MCF 10A (cell line): ENCODE measurements at regions not wholly inside any gene's neighbourhood (a gene's known extent, or its start where the extent isn't known, plus 50 kb on each side); places are given as distances from the start of the nearest gene placed in this dataset.

ENCODE experiments used
- BruUV-seq: library from RNA; stranded (reverse); fragments of 400-500 nt; replicated peaks from 2 replicates; lab custom pipeline; 2021; lab: Mats Ljungman, UMichigan
- CTCF ChIA-PET: fragments of 300-600 bp; sonication (Branson Sonifier 250); formaldehyde crosslinking; extraction: SDS; loops from one replicate; lab custom pipeline; 2021; ENCODE audit warnings: antibody characterized with exemption, inconsistent platforms; lab: Yijun Ruan, JAX
- POLR2A ChIA-PET: fragments of 300-600, 350-650 bp; sonication (Branson Sonifier 250); formaldehyde crosslinking; extraction: SDS; loops from one replicate; lab custom pipeline; 2020; ENCODE audit warnings: antibody characterized with exemption, inconsistent platforms; lab: Yijun Ruan, JAX
- DNase-seq: peaks from one replicate; pipeline ENCODE4 v3.0.0-alpha.2; 2018; ENCODE audit not compliant: unreplicated experiment
- H3K27ac Mint-ChIP-seq: one replicate; pipeline ENCODE4 v1.8.0; 2022; ENCODE audit warnings: mild to moderate bottlenecking, low read depth, mixed read lengths; ENCODE audit not compliant: unreplicated experiment
- H3K27me3 Mint-ChIP-seq: one replicate; pipeline ENCODE4 v1.8.0; 2022; ENCODE audit warnings: mixed read lengths; ENCODE audit not compliant: insufficient read depth, unreplicated experiment
- H3K36me3 Mint-ChIP-seq: one replicate; pipeline ENCODE4 v1.8.0; 2022; ENCODE audit warnings: mild to moderate bottlenecking, moderate library complexity, mixed read lengths; ENCODE audit not compliant: insufficient read depth, unreplicated experiment
- H3K4me1 Mint-ChIP-seq: one replicate; pipeline ENCODE4 v1.8.0; 2022; ENCODE audit warnings: mixed read lengths; ENCODE audit not compliant: insufficient read depth, unreplicated experiment
- H3K4me3 Mint-ChIP-seq: one replicate; pipeline ENCODE4 v1.8.0; 2022; ENCODE audit warnings: mild to moderate bottlenecking, moderate library complexity, mixed read lengths; ENCODE audit not compliant: unreplicated experiment
- H3K9me3 Mint-ChIP-seq: one replicate; pipeline ENCODE4 v1.8.0; 2022; ENCODE audit warnings: mixed read lengths; ENCODE audit not compliant: unreplicated experiment
- intact Hi-C: fragments of 100-400 bp; cut with micrococcal nuclease; formaldehyde crosslinking; loops from 2 replicates; pipeline ENCODE4 v1.14.1; 2022
- TF ChIP-seq, protein P1 (sequence below): fragments of 200-600 bp; IDR thresholded peaks from one replicate; pipeline ENCODE4 v1.8.0; 2022; ENCODE audit warnings: antibody characterized with exemption, mild to moderate bottlenecking; ENCODE audit not compliant: unreplicated experiment

DNA sequence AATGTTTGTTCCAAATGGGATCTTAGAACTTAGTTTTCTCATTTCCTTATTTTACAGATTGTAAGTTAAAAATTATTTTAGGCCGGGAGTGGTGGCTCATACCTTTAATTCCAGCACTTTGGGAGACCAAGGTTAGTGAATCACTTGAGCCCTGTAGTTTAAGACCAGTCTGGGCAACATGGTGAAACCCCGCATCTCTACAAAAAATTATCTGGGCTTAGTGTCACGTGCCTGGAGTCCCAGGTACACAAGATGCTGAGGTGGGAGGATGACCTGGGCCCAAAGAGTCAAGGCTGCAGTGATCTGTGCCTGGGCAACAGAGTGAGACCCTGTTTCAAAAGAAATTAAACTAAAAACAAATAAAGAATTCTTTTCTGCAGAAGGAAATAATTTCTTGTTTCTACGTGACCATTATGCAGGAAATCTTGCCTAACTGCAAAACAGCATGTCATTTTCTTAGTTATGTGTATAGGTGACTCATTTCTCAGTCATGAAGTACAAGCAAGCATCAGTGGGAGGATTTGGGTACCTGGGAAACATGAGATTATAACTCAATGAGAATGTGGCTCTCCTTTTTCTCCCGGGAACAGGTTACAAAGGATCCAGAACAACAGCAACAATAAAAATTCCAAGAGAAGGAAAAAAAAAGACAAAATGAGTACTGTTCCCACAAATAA lies 375.1 kb upstream of the ST8SIA4 start:
- TF ChIP-seq, protein P1, sequence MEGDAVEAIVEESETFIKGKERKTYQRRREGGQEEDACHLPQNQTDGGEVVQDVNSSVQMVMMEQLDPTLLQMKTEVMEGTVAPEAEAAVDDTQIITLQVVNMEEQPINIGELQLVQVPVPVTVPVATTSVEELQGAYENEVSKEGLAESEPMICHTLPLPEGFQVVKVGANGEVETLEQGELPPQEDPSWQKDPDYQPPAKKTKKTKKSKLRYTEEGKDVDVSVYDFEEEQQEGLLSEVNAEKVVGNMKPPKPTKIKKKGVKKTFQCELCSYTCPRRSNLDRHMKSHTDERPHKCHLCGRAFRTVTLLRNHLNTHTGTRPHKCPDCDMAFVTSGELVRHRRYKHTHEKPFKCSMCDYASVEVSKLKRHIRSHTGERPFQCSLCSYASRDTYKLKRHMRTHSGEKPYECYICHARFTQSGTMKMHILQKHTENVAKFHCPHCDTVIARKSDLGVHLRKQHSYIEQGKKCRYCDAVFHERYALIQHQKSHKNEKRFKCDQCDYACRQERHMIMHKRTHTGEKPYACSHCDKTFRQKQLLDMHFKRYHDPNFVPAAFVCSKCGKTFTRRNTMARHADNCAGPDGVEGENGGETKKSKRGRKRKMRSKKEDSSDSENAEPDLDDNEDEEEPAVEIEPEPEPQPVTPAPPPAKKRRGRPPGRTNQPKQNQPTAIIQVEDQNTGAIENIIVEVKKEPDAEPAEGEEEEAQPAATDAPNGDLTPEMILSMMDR, result no peak
- H3K27ac Mint-ChIP-seq, result peak overlapping the region; percentile 11
- H3K27me3 Mint-ChIP-seq, result no peaks in the 10 kb centered on the region
- ChIA-PET POLR2A (no interaction called here), CTCF (no interaction called here)
- peak; percentile 55 for DNase-seq
- intact Hi-C loops, result no loop called here
- no TSS peak for BruUV-seq
- no peaks in the 10 kb centered on the region for H3K9me3 Mint-ChIP-seq
- no peaks in the 10 kb centered on the region for H3K36me3 Mint-ChIP-seq
- H3K4me3 Mint-ChIP-seq, result no peak overlapping the region
- no peaks in the 10 kb centered on the region for H3K4me1 Mint-ChIP-seq

DNA sequence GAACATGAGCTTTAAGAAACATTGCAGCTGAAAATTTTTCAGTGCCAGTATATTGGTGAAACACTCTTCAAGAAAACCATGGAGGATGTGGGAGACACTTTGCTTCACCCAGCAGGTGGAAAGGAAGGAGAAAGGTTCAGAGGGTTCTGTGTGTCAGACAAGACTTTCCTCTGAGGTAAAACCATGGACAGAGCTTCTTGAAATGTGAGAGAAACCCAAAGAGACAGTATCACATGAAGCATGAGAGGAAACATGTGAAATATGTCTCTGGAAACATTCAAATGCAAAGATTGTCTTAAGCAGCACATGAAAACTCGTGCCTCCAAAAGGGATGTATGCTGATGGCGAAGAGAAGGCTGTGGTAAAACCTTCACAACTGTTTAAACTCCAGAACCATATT lies 368.9 kb upstream of the ST8SIA4 start:
- no peaks in the 10 kb centered on the region for H3K4me1 Mint-ChIP-seq

DNA sequence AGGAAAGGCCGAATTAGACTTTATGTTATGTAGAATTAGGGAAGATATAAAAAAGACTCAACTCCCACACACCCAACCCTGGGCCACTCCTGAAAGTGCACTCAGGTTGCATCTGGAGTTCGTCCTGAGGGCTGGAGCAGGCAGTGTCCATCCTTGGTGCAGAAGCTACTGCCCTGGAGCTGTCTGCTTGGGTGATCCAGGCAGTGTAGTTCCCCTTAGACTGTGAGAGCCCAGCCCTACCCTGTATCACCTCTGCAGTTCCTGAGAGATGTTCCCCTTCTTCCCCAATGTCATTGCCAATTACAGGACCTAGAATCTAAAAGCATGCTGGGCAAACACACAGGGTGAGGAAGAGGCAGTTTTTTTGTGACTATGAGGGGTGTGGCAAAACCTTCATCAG lies 368.3 kb upstream of the ST8SIA4 start:
- no peak for DNase-seq
- no peak overlapping the region for H3K4me3 Mint-ChIP-seq
- H3K27ac Mint-ChIP-seq, result no peak overlapping the region
- H3K9me3 Mint-ChIP-seq, result no peaks in the 10 kb centered on the region
- CTCF ChIA-PET, result interaction anchor here (0.6 kb wide), 1 partner anchor 106 kb away, joined by 5 read pairs; no protein-coding TSS in a partner anchor
- POLR2A ChIA-PET, result no interaction called here
- no peaks in the 10 kb centered on the region for H3K4me1 Mint-ChIP-seq
- intact Hi-C loops, result no loop called here
- TF ChIP-seq, protein P1, result no peak
- no peaks in the 10 kb centered on the region for H3K27me3 Mint-ChIP-seq
- no TSS peak for BruUV-seq
- no peaks in the 10 kb centered on the region for H3K36me3 Mint-ChIP-seq

More for the DNA sequence above, 368.9 kb upstream of the ST8SIA4 start:
- no TSS peak for BruUV-seq
- ChIA-PET POLR2A (no interaction called here), CTCF (no interaction called here)
- intact Hi-C loops, result no loop called here
- Mint-ChIP-seq H3K4me3 (no peak overlapping the region), H3K9me3 (no peaks in the 10 kb centered on the region), H3K36me3 (no peaks in the 10 kb centered on the region), H3K27ac (no peak overlapping the region), H3K27me3 (no peaks in the 10 kb centered on the region)
- DNase-seq, result no peak
- TF ChIP-seq, protein P1, result no peak

DNA sequence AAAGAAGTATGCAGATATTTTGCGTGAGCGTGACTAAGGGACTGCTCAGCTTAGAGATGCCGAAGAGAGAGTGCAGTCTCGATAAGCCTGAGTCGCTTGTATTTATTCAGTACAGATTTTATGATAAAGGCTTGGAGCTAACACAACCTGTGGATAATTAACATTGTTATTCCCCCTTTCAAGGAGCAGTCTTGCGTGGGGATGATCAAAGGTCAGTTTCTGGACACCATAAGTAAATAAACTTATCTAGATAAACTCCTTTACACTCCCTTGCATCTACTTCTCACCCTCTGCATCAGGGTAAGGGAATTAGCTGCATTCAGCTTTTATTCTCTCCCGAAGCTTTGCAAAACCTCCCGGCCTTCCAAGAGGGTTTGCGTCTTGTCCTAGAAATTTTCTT lies 357.8 kb upstream of the ST8SIA4 start:
- POLR2A ChIA-PET, result no interaction called here
- intact Hi-C loops, result no loop called here
- no peak for DNase-seq
- no TSS peak for BruUV-seq
- no peak overlapping the region for H3K27ac Mint-ChIP-seq
- TF ChIP-seq, protein P1, result no peak
- no peaks in the 10 kb centered on the region for H3K36me3 Mint-ChIP-seq
- no peak overlapping the region for H3K4me3 Mint-ChIP-seq
- H3K4me1 Mint-ChIP-seq, result no peaks in the 10 kb centered on the region
- H3K27me3 Mint-ChIP-seq, result peaks cover 12% of the 10 kb centered on the region
- CTCF ChIA-PET, result no interaction called here
- H3K9me3 Mint-ChIP-seq, result peaks cover 8% of the 10 kb centered on the region
